ENCODE measurements at regions not wholly inside any gene's neighbourhood (a gene's known extent, or its start where the extent isn't known, plus 50 kb on each side); places are given as distances from the start of the nearest gene placed in this dataset.

DNA sequence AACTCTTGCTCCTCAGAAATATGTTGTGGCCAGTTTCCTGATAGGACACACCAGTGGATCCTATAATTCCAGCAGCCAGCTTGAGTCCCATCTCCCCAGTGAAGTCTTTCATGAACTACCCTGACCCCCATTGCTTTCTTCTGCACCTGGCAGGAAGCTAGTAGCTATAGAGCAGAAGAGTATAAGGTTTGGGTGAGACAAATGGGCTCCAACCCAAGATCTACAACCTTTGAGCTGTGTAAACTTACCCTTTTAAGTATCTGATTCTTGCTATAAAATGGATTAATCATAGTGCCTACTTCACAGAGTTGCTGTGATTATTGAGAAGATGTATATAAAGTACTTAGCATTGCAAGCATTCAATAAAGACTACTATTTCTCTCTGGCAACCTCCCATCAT is 396.9 kb upstream of the CADM1 start:
- Histone ChIP-seq H3K4me3 (no peak overlapping the region), H3K36me3 (no peaks in the 10 kb centered on the region), H3K27ac (no peak overlapping the region), H3K27me3 (replicated peaks) (no peaks in the 10 kb centered on the region), H3K4me1 (replicated peaks) (no peaks in the 10 kb centered on the region), H3K9me3 (replicated peaks) (no peaks in the 10 kb centered on the region)
- DNase-seq (ENCODE audit: low read depth in 1 of 2, low spot score in 2 of 2) = no peak

- DNase-seq (ENCODE audit: low read depth in 1 of 2, low spot score in 2 of 2) = no peak
- Histone ChIP-seq H3K27me3 (replicated peaks) (no peaks in the 10 kb centered on the region), H3K4me1 (replicated peaks) (no peaks in the 10 kb centered on the region), H3K36me3 (no peaks in the 10 kb centered on the region), H3K9me3 (replicated peaks) (no peaks in the 10 kb centered on the region), H3K4me3 (no peak overlapping the region), H3K27ac (no peak overlapping the region)
These were observed 395.9 kb upstream of the CADM1 start for GRCh38 chr11:115900111-115900510.

GRCh38 chr11:115897707-115898106 is 393.5 kb upstream of the CADM1 start:
- H3K4me1 ChIP-seq (replicated peaks) = peaks cover 18% of the 10 kb centered on the region
- no peaks in the 10 kb centered on the region for H3K27me3 ChIP-seq (replicated peaks)
- no peaks in the 10 kb centered on the region for H3K9me3 ChIP-seq (replicated peaks)
- no peak for DNase-seq (ENCODE audit: low read depth in 1 of 2, low spot score in 2 of 2)
- H3K4me3 ChIP-seq = no peak overlapping the region
- no peak overlapping the region for H3K27ac ChIP-seq
- no peaks in the 10 kb centered on the region for H3K36me3 ChIP-seq

- no peaks in the 10 kb centered on the region for H3K9me3 ChIP-seq (replicated peaks)
- DNase-seq (ENCODE audit: low read depth in 1 of 2, low spot score in 2 of 2) = no peak
- no peak overlapping the region for H3K27ac ChIP-seq
- H3K4me1 ChIP-seq (replicated peaks) = peaks cover 27% of the 10 kb centered on the region
- no peaks in the 10 kb centered on the region for H3K36me3 ChIP-seq
- no peaks in the 10 kb centered on the region for H3K27me3 ChIP-seq (replicated peaks)
- no peak overlapping the region for H3K4me3 ChIP-seq
These were observed 391.9 kb upstream of the CADM1 start for GRCh38 chr11:115896084-115896483.

DNA sequence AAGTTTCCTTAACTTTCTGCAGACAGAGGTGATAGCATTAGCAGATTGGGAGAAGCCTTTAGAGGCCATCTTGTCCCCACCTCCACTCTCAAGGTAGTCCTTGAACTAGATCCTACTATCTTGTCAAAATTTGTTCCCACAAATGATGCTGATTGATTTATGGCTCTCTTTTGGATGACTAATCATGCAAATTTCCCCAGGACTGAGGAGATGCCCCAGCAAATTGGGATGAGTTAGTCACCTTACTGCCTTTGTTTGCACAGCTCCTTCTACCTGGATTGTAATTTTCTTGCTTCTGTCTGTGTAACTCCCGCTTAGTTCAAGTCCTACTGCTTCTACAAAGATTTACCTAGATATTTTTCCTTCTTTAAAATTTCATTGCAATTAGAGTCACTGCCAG is 391.4 kb upstream of the CADM1 start:
- no peak for DNase-seq (ENCODE audit: low read depth in 1 of 2, low spot score in 2 of 2)
- Histone ChIP-seq H3K4me3 (no peak overlapping the region), H3K4me1 (replicated peaks) (peaks cover 27% of the 10 kb centered on the region), H3K27ac (no peak overlapping the region), H3K9me3 (replicated peaks) (no peaks in the 10 kb centered on the region), H3K36me3 (no peaks in the 10 kb centered on the region), H3K27me3 (replicated peaks) (no peaks in the 10 kb centered on the region)

DNA sequence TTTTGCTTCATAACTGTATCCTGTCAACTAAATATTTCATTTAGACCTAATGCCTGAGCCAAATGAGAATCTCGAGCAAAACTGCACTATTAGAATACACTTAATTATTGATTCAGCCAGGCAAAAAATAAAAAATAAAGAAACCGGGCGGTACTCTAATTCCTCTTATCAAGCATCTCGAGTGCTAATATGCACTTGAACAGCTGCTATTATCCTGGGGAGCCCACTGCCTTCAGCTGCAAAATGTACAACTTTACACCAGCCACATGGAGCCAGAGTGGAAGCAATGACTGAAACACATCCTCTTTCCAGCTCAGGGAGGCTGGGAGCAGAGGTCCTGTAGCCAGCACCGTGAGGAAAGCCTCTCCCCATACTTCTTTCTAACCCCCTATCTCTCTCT is 390.0 kb upstream of the CADM1 start:
- H3K27ac ChIP-seq = no peak overlapping the region
- H3K27me3 ChIP-seq (replicated peaks) = no peaks in the 10 kb centered on the region
- H3K4me1 ChIP-seq (replicated peaks) = peaks cover 27% of the 10 kb centered on the region
- no peaks in the 10 kb centered on the region for H3K36me3 ChIP-seq
- no peaks in the 10 kb centered on the region for H3K9me3 ChIP-seq (replicated peaks)
- no peak overlapping the region for H3K4me3 ChIP-seq
- no peak for DNase-seq (ENCODE audit: low read depth in 1 of 2, low spot score in 2 of 2)

GRCh38 chr11:115893461-115894099 is 389.4 kb upstream of the CADM1 start:
- no peaks in the 10 kb centered on the region for H3K9me3 ChIP-seq (replicated peaks)
- H3K36me3 ChIP-seq = no peaks in the 10 kb centered on the region
- H3K27me3 ChIP-seq (replicated peaks) = no peaks in the 10 kb centered on the region
- H3K4me1 ChIP-seq (replicated peaks) = peaks cover 27% of the 10 kb centered on the region
- DNase-seq (ENCODE audit: low read depth in 1 of 2, low spot score in 2 of 2) = peak in 1 of 2 experiments; percentile 63
- H3K27ac ChIP-seq = 0 out of 2 replicates have a peak overlapping the region, but pooled peaks have one; percentile 21
- H3K4me3 ChIP-seq = no peak overlapping the region

- Histone ChIP-seq H3K4me1 (replicated peaks) (peaks cover 27% of the 10 kb centered on the region), H3K36me3 (no peaks in the 10 kb centered on the region), H3K27me3 (replicated peaks) (no peaks in the 10 kb centered on the region), H3K27ac (no peak overlapping the region), H3K4me3 (no peak overlapping the region), H3K9me3 (replicated peaks) (no peaks in the 10 kb centered on the region)
- DNase-seq (ENCODE audit: low read depth in 1 of 2, low spot score in 2 of 2) = no peak
These were observed 387.8 kb upstream of the CADM1 start for GRCh38 chr11:115892016-115892415.

- no peak overlapping the region for H3K27ac ChIP-seq
- no peaks in the 10 kb centered on the region for H3K27me3 ChIP-seq (replicated peaks)
- no peak for DNase-seq (ENCODE audit: low read depth in 1 of 2, low spot score in 2 of 2)
- H3K4me3 ChIP-seq = no peak overlapping the region
- peaks cover 27% of the 10 kb centered on the region for H3K4me1 ChIP-seq (replicated peaks)
- no peaks in the 10 kb centered on the region for H3K9me3 ChIP-seq (replicated peaks)
- no peaks in the 10 kb centered on the region for H3K36me3 ChIP-seq
These were observed 387.4 kb upstream of the CADM1 start for GRCh38 chr11:115891581-115891980.

- no peaks in the 10 kb centered on the region for H3K36me3 ChIP-seq
- peaks cover 27% of the 10 kb centered on the region for H3K4me1 ChIP-seq (replicated peaks)
- H3K27me3 ChIP-seq (replicated peaks) = no peaks in the 10 kb centered on the region
- H3K4me3 ChIP-seq = no peak overlapping the region
- DNase-seq (ENCODE audit: low read depth in 1 of 2, low spot score in 2 of 2) = no peak
- no peak overlapping the region for H3K27ac ChIP-seq
- no peaks in the 10 kb centered on the region for H3K9me3 ChIP-seq (replicated peaks)
These were observed 386.3 kb upstream of the CADM1 start for GRCh38 chr11:115890500-115890899.

GRCh38 chr11:115889712-115890111 is 385.5 kb upstream of the CADM1 start:
- Histone ChIP-seq H3K36me3 (no peaks in the 10 kb centered on the region), H3K27ac (no peak overlapping the region), H3K4me1 (replicated peaks) (peaks cover 27% of the 10 kb centered on the region), H3K9me3 (replicated peaks) (no peaks in the 10 kb centered on the region), H3K27me3 (replicated peaks) (no peaks in the 10 kb centered on the region), H3K4me3 (no peak overlapping the region)
- no peak for DNase-seq (ENCODE audit: low read depth in 1 of 2, low spot score in 2 of 2)

DNA sequence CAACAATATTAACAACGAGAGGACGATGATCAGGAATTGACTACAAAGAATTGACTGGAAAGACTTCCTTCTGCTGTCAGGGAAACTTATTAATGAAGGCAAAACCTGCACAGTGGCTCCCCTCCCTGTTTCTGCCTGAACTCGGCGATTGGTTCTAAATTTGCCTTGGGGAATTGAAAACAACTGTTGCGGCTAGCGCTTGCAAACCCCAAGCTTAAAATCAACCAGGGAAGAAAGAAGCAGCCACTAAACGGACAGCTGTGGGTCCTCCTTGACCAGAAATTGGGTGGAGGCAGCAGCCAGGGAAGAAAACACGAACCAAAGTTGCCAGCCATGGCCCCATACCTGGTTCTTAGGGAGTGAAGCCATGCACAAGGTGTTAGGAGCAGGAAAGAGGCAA is 383.5 kb upstream of the CADM1 start:
- Histone ChIP-seq H3K27ac (no peak overlapping the region), H3K4me1 (replicated peaks) (peaks cover 9% of the 10 kb centered on the region), H3K27me3 (replicated peaks) (no peaks in the 10 kb centered on the region), H3K9me3 (replicated peaks) (no peaks in the 10 kb centered on the region), H3K36me3 (no peaks in the 10 kb centered on the region), H3K4me3 (no peak overlapping the region)
- no peak for DNase-seq (ENCODE audit: low read depth in 1 of 2, low spot score in 2 of 2)

- no peak overlapping the region for H3K4me3 ChIP-seq
- no peaks in the 10 kb centered on the region for H3K27me3 ChIP-seq (replicated peaks)
These were observed 383.1 kb upstream of the CADM1 start for GRCh38 chr11:115887316-115887715.

DNA sequence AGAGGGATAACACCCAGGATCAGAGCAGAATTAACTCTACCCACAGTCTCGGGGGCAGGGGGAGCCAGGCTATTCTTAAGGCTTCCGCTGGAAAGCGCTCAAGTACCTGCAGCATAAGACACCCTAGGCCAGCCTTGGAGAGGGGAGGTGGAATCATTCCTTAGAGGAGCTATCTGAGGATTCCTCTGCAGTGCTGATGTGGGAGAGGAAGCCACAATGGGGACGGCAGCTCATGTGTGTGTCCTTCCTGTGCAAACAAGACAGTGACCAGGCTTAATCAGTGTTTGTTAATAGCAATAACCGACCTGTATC is 382.2 kb upstream of the CADM1 start:
- no peaks in the 10 kb centered on the region for H3K36me3 ChIP-seq
- H3K9me3 ChIP-seq (replicated peaks) = no peaks in the 10 kb centered on the region
- H3K4me1 ChIP-seq (replicated peaks) = no peaks in the 10 kb centered on the region
- H3K27me3 ChIP-seq (replicated peaks) = no peaks in the 10 kb centered on the region
- DNase-seq (ENCODE audit: low read depth in 1 of 2, low spot score in 2 of 2) = no peak
- no peak overlapping the region for H3K4me3 ChIP-seq
- no peak overlapping the region for H3K27ac ChIP-seq

More at GRCh38 chr11:115887316-115887715, 383.1 kb upstream of the CADM1 start:
- H3K4me1 ChIP-seq (replicated peaks) = peaks cover 9% of the 10 kb centered on the region
- H3K9me3 ChIP-seq (replicated peaks) = no peaks in the 10 kb centered on the region
- no peak for DNase-seq (ENCODE audit: low read depth in 1 of 2, low spot score in 2 of 2)
- H3K27ac ChIP-seq = no peak overlapping the region
- no peaks in the 10 kb centered on the region for H3K36me3 ChIP-seq

Measured in SJSA1 (cell line).